Breast epithelium (tissue), 3 donors: ENCODE measurements at regions not wholly inside any gene's neighbourhood (a gene's known extent, or its start where the extent isn't known, plus 50 kb on each side); places are given as distances from the start of the nearest gene placed in this dataset.

Experiments used
- CTCF ChIP-seq, 3 donors: fragments of 450-650 bp; IDR thresholded peaks; one replicate each; pipeline ENCODE4 v1.5.1; 2016 to 2017; ENCODE audit warnings: antibody characterized with exemption in 3 of 3, mild to moderate bottlenecking in 3 of 3, moderate library complexity in 3 of 3
- POLR2A ChIP-seq: fragments of 450-650 bp; IDR thresholded peaks from one replicate; pipeline ENCODE4 v1.6.1; 2016; ENCODE audit warnings: antibody characterized with exemption, mild to moderate bottlenecking, moderate library complexity

- TF ChIP-seq POLR2A (no peak), CTCF (IDR thresholded peaks at IDR 0.05) (no peak)
Observed at GRCh38 chr14:26947265-26947664, 349.4 kb upstream of the NOVA1 start.
